ENCODE measurements at regions not wholly inside any gene's neighbourhood (a gene's known extent, or its start where the extent isn't known, plus 50 kb on each side); places are given as distances from the start of the nearest gene placed in this dataset.

DNA sequence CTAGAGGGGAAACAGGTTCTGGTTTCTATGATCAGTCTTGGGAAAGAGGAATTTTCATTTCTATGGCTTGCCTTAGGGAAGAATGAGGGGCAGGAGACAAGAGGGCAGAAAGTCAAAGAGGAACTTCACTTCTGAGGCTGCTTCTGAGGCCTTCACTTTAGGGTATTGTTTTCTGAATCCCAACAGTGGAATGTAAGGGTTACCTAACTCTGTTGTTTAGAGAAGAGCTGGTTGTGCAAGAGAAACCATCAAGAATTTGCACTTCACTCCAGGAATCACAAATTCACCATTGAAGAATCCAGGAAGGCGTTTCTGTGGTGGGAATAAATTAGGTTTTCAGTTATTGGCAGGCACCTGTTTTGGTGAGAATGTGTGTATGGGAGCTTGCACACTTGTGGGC, 126.7 kb upstream of the AMOT start (continued):
- TF ChIP-seq, protein P1, sequence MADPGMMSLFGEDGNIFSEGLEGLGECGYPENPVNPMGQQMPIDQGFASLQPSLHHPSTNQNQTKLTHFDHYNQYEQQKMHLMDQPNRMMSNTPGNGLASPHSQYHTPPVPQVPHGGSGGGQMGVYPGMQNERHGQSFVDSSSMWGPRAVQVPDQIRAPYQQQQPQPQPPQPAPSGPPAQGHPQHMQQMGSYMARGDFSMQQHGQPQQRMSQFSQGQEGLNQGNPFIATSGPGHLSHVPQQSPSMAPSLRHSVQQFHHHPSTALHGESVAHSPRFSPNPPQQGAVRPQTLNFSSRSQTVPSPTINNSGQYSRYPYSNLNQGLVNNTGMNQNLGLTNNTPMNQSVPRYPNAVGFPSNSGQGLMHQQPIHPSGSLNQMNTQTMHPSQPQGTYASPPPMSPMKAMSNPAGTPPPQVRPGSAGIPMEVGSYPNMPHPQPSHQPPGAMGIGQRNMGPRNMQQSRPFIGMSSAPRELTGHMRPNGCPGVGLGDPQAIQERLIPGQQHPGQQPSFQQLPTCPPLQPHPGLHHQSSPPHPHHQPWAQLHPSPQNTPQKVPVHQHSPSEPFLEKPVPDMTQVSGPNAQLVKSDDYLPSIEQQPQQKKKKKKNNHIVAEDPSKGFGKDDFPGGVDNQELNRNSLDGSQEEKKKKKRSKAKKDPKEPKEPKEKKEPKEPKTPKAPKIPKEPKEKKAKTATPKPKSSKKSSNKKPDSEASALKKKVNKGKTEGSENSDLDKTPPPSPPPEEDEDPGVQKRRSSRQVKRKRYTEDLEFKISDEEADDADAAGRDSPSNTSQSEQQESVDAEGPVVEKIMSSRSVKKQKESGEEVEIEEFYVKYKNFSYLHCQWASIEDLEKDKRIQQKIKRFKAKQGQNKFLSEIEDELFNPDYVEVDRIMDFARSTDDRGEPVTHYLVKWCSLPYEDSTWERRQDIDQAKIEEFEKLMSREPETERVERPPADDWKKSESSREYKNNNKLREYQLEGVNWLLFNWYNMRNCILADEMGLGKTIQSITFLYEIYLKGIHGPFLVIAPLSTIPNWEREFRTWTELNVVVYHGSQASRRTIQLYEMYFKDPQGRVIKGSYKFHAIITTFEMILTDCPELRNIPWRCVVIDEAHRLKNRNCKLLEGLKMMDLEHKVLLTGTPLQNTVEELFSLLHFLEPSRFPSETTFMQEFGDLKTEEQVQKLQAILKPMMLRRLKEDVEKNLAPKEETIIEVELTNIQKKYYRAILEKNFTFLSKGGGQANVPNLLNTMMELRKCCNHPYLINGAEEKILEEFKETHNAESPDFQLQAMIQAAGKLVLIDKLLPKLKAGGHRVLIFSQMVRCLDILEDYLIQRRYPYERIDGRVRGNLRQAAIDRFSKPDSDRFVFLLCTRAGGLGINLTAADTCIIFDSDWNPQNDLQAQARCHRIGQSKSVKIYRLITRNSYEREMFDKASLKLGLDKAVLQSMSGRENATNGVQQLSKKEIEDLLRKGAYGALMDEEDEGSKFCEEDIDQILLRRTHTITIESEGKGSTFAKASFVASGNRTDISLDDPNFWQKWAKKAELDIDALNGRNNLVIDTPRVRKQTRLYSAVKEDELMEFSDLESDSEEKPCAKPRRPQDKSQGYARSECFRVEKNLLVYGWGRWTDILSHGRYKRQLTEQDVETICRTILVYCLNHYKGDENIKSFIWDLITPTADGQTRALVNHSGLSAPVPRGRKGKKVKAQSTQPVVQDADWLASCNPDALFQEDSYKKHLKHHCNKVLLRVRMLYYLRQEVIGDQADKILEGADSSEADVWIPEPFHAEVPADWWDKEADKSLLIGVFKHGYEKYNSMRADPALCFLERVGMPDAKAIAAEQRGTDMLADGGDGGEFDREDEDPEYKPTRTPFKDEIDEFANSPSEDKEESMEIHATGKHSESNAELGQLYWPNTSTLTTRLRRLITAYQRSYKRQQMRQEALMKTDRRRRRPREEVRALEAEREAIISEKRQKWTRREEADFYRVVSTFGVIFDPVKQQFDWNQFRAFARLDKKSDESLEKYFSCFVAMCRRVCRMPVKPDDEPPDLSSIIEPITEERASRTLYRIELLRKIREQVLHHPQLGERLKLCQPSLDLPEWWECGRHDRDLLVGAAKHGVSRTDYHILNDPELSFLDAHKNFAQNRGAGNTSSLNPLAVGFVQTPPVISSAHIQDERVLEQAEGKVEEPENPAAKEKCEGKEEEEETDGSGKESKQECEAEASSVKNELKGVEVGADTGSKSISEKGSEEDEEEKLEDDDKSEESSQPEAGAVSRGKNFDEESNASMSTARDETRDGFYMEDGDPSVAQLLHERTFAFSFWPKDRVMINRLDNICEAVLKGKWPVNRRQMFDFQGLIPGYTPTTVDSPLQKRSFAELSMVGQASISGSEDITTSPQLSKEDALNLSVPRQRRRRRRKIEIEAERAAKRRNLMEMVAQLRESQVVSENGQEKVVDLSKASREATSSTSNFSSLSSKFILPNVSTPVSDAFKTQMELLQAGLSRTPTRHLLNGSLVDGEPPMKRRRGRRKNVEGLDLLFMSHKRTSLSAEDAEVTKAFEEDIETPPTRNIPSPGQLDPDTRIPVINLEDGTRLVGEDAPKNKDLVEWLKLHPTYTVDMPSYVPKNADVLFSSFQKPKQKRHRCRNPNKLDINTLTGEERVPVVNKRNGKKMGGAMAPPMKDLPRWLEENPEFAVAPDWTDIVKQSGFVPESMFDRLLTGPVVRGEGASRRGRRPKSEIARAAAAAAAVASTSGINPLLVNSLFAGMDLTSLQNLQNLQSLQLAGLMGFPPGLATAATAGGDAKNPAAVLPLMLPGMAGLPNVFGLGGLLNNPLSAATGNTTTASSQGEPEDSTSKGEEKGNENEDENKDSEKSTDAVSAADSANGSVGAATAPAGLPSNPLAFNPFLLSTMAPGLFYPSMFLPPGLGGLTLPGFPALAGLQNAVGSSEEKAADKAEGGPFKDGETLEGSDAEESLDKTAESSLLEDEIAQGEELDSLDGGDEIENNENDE (IDR thresholded peaks at IDR 0.05; ENCODE audit: insufficient replicate concordance, low read length): no peak
- TF ChIP-seq RAD21 (IDR thresholded peaks at IDR 0.05 in 1 of 2, conservative IDR thresholded peaks at IDR 0.05 in 1 of 2; ENCODE audit: low read depth in 2 of 2, low read length in 2 of 2) (no peak), ZNF274 (IDR thresholded peaks at IDR 0.05; ENCODE audit: borderline replicate concordance, extremely low read depth, low read length) (no peak), BCL11A (IDR thresholded peaks at IDR 0.05; ENCODE audit: low read depth in 2 of 2, low read length in 2 of 2) (no peak), PHF8 (conservative IDR thresholded peaks at IDR 0.05; ENCODE audit: low read depth, low read length) (no peak)
